Peyer's patch (tissue), 4 donors: ENCODE measurements at regions not wholly inside any gene's neighbourhood (a gene's known extent, or its start where the extent isn't known, plus 50 kb on each side); places are given as distances from the start of the nearest gene placed in this dataset.

Source experiments
- DNase-seq, 3 donors: peaks; one replicate each; pipeline ENCODE4 v3.0.0-alpha.2; 2017 to 2019
- H3K27ac ChIP-seq, 4 donors: fragments of 200-600 bp; sonication (generic); one replicate each; pipeline ENCODE4 v1.5.1; 2016 to 2019
- H3K27me3 ChIP-seq, 2 donors: fragments of 200-600 bp; sonication (generic); one replicate each; pipeline ENCODE4 v1.5.1; 2019
- H3K36me3 ChIP-seq, 3 donors: fragments of 200-600 bp; sonication (generic); one replicate each; pipeline ENCODE4 v1.5.1; 2016 to 2019
- H3K4me1 ChIP-seq, 4 donors: fragments of 200-600 bp; sonication (generic); one replicate each; pipeline ENCODE4 v1.5.1; 2016 to 2019
- H3K4me3 ChIP-seq, 4 donors: fragments of 200-600 bp; sonication (generic); 1 replicate in 3 of 4; 2 replicates in 1 of 4; pipeline ENCODE4 v1.5.1; 2016 to 2019; ENCODE audit warnings: mild to moderate bottlenecking in 1 of 4
- H3K9me3 ChIP-seq, 4 donors: fragments of 200-600 bp; sonication (generic); one replicate each; pipeline ENCODE4 v1.5.1; 2016 to 2019; ENCODE audit warnings: mild to moderate bottlenecking in 1 of 4
- CTCF ChIP-seq, 6 experiments: fragments of 450-650 bp in 4 of 6; fragments of 200-600 bp in 2 of 6; sonication (generic) in 1 of 6; IDR thresholded peaks; one replicate each; pipeline ENCODE4 v1.5.1; 2017 to 2019; ENCODE audit warnings: antibody characterized with exemption in 6 of 6, mild to moderate bottlenecking in 3 of 6, moderate library complexity in 1 of 6
- POLR2A ChIP-seq, 2 donors: fragments of 450-650 bp; IDR thresholded peaks; one replicate each; pipeline ENCODE4 v1.5.1; 2017; ENCODE audit warnings: antibody characterized with exemption in 2 of 2, mild to moderate bottlenecking in 2 of 2, moderate library complexity in 2 of 2

GRCh38 chrX:39897741-39898097 is 200.0 kb downstream of the BCOR start:
- Histone ChIP-seq H3K27me3 (no peaks in the 10 kb centered on the region), H3K27ac (no peak overlapping the region), H3K4me3 (no peak overlapping the region), H3K9me3 (no peaks in the 10 kb centered on the region), H3K36me3 (no peaks in the 10 kb centered on the region), H3K4me1 (no peaks in the 10 kb centered on the region)
- no peak for TF ChIP-seq POLR2A (IDR thresholded peaks at IDR 0.05)
- no peak for TF ChIP-seq CTCF (IDR thresholded peaks at IDR 0.05)
- DNase-seq: no peak

- no peak for DNase-seq
- TF ChIP-seq POLR2A (IDR thresholded peaks at IDR 0.05) (no peak), CTCF (IDR thresholded peaks at IDR 0.05) (no peak)
- no peak overlapping the region for H3K27ac ChIP-seq
- no peaks in the 10 kb centered on the region for H3K4me1 ChIP-seq
- no peaks in the 10 kb centered on the region for H3K9me3 ChIP-seq
- H3K27me3 ChIP-seq: no peaks in the 10 kb centered on the region
- no peaks in the 10 kb centered on the region for H3K36me3 ChIP-seq
- H3K4me3 ChIP-seq: no peak overlapping the region
Measured at GRCh38 chrX:39898147-39898546, 199.6 kb downstream of the BCOR start.

GRCh38 chrX:39899059-39899458 is 198.7 kb downstream of the BCOR start:
- Histone ChIP-seq H3K27me3 (no peaks in the 10 kb centered on the region), H3K4me3 (no peak overlapping the region), H3K9me3 (no peaks in the 10 kb centered on the region), H3K4me1 (no peaks in the 10 kb centered on the region), H3K27ac (no peak overlapping the region), H3K36me3 (no peaks in the 10 kb centered on the region)
- TF ChIP-seq POLR2A (IDR thresholded peaks at IDR 0.05): no peak
- TF ChIP-seq CTCF (IDR thresholded peaks at IDR 0.05): no peak
- no peak for DNase-seq

GRCh38 chrX:39899856-39900776 is 197.6 kb downstream of the BCOR start:
- H3K27me3 ChIP-seq: no peaks in the 10 kb centered on the region
- H3K4me1 ChIP-seq: peaks cover 0 to 2% (median 0%) of the 10 kb centered on the region in 4 donors
- no peak for TF ChIP-seq CTCF (IDR thresholded peaks at IDR 0.05)
- TF ChIP-seq POLR2A (IDR thresholded peaks at IDR 0.05): no peak
- no peaks in the 10 kb centered on the region for H3K9me3 ChIP-seq
- H3K4me3 ChIP-seq: no peak overlapping the region
- H3K27ac ChIP-seq: no peak overlapping the region
- DNase-seq: no peak
- H3K36me3 ChIP-seq: no peaks in the 10 kb centered on the region

- Histone ChIP-seq H3K4me3 (no peak overlapping the region), H3K36me3 (no peaks in the 10 kb centered on the region), H3K4me1 (peaks cover 0 to 8% (median 0%) of the 10 kb centered on the region in 4 donors), H3K27ac (no peak overlapping the region), H3K9me3 (no peaks in the 10 kb centered on the region), H3K27me3 (no peaks in the 10 kb centered on the region)
- DNase-seq: no peak
- TF ChIP-seq CTCF (IDR thresholded peaks at IDR 0.05): no peak
- no peak for TF ChIP-seq POLR2A (IDR thresholded peaks at IDR 0.05)
Measured at GRCh38 chrX:39900777-39901170, 197.0 kb downstream of the BCOR start.
